Activated CD4-positive, alpha-beta T cell treated with anti-CD3 and anti-CD28 coated beads, Interleukin-2, amount 50 U/mL, for 16 hours (primary cell): ENCODE measurements at regions not wholly inside any gene's neighbourhood (a gene's known extent, or its start where the extent isn't known, plus 50 kb on each side); places are given as distances from the start of the nearest gene placed in this dataset.
"Not testable (repeated sequence)": the region's sequence is repeated elsewhere in the genome, so short reads cannot be mapped to it uniquely, and the experiment has no call there.

Source experiments
- DNase-seq: peaks from one replicate; pipeline ENCODE4 v3.0.0-alpha.2; 2020

DNA sequence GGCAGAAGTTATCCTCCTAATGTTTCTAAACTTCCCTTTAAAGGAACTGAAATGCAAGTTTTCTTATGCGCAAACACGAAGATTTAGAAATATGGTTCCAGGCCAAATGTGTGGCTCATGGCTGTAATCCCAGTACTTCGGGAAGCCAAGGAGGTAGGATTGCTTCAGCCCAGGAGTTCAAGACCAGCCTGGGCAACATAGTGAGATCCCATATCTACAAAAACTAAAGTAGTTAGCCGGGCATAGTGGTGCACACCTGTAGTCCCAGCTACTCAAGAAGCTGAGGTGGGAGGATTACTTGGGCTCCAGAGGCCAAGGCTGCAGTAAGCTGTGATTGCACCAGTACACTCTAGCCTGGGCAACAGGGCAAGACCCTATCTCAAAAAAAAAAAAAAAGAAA lies 95.8 kb upstream of the SCAF8 start:
- DNase-seq: no peak

DNA sequence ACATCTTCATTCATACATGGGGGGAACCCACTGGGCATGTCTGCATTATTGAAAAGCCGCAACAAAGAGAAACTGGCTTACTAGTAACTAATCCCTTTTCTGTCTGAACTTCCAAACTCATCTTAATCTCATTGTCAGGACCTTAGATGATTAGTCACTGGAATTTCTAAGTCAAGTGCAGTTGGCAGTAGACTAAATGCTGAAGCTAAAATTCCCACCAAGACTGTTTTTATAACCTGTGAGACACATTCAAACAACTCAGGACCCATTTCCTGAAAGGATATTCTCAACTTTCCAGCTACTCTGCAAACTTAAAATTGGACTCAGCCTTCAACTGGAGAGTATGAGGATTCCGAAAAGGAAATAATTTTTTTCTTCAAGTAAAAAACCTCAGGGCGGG lies 94.8 kb upstream of the SCAF8 start:
- DNase-seq: no peak

DNA sequence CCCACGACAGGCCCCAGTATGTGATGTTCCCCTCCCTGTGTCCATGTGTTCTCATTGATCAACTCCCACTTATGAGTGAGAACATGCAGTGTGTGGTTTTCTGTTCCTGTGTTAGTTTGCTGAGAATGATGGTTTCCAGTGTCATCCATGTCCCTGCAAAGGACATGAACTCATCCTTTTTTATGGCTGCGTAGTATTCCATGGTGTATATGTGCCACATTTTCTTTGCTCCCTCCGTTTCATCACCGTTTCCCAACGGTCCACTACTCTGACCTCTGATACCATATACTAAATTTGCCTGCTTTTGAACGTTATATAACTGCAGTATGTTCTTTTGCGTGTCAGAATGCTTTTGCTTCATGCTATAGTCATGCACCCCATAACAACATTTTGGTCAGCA lies 94.0 kb upstream of the SCAF8 start:
- not testable (repeated sequence) for DNase-seq

DNA sequence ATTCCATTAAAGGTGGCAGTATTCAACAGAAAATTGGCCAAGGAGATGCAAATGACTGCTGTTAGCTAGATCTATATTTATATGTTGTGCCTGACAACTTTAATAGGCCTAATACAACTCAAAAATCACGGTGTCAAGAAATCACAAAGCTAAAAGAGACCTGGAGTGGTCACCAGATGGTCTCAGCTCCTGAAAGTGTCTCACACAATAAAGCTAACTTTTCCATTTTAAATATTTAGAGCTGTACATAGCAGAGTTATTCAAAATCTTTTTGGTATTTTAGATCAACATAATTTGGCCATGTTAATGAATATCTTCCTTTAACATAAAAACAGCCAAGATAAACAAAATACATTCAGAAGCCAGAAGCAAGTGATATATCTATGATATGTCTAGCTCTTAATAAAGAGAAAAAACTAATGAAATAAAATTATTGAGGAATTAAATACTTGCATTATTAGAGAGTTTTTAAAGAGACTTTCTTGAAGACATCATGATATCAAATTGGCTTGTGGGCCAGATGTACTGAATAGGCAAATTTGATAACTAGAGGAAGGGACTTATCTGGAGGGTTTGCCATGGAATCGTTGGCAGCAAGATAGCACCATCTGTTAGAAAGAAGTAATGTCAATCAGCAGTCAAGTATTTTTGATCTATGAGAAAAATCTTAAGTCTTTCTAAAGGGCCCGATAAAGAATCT lies 84.9 kb upstream of the SCAF8 start:
- DNase-seq: no peak

DNA sequence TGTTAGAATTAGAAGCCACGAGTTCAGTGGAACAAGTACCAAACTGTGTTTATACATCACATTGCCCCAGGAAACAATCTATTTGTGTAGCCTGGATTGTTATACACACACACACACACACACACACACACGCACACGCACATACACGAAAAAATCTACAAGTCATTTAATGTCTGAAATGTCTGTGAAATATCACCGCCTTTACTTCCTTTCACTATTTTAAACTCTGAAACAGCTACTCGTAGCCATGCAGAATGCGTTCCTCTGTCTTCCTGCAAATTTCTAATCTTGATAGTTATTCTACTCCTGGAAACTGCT lies 84.4 kb upstream of the SCAF8 start:
- DNase-seq: no peak

DNA sequence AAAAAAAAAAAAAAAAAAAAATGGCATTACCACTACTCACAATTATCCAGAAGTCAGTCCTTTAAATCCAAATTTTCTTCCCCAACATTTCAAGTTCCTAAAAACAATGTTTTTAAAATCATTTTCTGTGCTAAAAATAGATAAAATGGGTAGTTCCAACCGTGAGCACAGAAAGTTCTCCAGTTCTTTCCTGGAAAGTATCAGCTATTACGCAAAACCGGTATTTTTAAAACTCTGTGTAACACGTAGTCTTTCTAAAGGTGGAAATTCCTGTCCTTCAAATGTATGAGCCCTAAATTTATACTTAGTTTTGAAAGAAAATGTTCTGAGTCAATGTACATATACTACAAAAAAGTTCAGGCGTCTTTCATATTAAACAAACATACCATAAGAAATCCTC lies 83.5 kb upstream of the SCAF8 start:
- no peak for DNase-seq

DNA sequence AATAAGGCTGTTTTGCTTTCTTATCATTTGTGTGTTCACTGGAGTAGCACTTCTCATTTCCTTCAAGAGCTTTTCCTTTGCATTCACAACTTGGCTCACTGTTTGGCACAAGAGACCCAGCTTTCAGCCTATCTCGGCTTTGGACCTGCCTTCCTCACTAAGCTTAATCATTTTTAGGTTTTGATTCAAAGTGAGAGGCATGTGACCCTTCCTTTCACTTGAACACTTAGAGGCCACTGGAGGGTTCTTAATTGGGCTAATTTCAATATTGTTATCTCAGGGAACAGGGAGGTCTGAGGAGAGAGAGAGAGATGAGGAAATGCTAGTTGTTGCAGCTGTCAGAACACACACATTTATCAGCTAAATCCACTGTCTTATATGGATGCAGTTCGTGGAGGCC lies 82.9 kb upstream of the SCAF8 start:
- DNase-seq: no peak

DNA sequence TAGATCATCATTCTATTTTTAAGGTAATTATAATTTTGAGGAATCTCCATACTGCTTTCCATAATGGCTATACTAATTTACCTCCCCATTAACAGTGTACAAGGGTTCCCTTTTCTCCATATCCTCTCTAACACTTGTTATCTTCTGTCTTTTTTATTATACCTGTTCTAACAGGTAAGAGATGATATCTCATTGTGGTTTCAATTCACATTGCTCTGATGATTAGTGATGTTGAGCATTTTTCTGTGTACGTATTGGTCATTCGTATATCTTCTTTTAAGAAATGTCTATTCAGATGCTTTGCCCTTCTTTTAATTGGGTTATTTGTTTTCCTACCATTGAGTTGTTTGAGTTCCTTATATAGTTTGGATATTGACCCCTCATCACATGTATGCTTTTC lies 81.6 kb upstream of the SCAF8 start:
- no peak for DNase-seq

DNA sequence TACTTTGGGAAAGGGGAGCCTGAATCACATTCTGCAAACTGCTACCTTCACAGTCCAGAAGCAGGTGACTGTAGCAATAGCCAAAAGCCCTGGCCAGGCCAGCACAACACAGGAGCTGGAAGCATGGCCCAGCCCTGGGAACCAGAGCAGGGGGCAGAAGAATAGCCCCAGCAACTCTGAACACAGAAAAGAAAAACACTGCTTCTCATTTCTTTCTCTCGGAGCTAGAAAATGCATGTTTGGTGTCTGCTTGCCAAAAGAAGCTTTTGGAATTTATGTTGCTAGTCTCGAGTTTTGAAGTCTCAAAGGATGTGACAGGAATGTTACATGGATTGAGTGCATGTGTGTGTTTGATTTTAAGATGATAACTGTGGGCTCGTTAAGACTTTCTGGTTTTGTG lies 79.8 kb upstream of the SCAF8 start:
- DNase-seq: no peak

DNA sequence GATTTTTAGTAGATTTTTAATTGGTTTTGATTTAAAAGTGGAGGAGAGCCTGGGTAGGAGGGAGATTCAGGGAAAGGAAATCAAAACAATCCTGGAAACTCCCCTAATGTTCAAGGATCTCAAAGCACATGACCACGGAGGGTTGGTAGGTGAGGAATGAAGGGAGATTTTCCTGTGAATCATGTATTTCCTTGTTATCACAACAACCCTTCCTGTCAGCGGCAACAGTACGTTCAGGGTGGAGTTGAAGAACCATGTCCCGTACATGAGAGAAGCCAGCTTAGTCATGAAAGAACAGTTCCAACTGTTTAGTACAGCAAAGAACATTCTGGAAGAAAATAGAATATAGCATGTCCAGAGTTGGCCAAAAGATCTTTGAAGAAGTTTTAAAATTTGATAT lies 79.4 kb upstream of the SCAF8 start:
- no peak for DNase-seq

DNA sequence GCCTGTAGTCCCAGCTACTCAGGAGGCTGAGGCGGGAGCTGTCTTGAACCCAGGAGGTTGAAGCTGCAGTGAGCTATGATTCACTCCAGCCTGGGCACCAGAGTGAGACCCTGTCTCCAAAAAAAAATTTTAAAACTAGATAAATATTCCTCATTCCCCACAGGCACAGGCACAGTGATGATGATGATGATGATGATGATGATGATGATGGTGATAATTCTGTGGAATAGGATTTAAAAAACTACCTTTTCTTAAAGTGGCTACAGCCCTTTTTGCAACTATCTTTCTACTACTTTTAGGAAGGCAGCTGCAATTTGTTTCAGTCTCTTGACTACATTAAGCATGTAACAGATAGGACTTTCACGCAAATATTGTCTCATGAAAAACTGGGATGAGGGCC lies 76.6 kb upstream of the SCAF8 start:
- no peak for DNase-seq

DNA sequence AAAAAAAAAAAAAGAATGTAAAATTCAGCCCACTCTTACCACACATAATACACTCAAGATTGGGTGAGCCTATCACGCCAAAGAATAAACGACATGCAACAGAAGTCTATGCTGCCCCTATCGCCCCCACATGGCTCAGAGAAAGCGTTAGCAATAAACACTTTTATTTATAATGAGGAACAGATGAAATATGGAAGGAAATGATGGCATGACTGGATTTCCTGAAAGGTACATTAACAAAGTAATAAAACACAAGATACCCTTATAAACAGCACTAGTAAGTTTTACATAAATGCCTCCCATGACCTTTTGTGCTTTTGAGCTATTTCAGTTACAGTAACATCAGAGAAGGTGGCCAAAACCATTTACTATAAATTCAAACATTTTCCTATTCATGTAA lies 71.4 kb upstream of the SCAF8 start:
- no peak for DNase-seq

DNA sequence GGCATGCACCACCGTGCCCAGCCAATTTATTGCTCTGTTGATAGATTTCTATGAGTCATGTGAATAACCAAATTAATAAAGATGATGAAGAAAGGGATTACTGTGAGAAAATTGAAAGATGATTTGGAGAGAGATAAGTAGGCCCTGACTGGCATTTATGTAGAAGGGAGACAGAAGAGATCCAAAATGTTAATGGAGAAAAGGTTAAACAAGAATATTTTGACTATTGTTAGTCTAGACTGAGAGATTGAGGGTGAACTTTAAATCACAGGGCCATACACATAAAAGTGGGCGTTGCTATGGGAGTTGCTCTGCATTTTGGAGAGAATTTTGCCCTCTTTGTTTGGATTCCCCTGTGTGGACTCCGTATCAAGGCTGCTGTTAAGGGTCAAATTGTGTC lies 68.9 kb upstream of the SCAF8 start:
- DNase-seq: no peak

DNA sequence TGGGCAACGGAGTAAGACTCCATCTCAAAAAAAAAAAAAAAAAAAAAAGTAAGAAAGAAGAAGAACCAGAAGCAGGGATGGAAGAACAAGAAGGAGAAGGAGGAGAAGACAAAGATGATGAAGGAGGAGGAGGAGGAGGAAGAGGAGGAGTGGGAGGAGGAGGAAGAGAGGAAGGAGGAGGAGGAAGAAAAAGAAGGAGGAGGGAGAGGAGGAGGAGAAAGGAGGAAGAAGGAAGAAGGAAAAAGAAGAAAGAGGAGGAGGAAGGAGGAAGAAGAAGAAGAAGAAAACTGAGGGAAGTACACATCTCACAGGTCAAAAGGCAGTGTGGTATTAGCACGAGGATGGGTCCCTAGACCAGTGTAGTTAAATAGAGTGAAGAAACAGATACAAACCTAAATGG lies 65.1 kb upstream of the SCAF8 start:
- no peak for DNase-seq

DNA sequence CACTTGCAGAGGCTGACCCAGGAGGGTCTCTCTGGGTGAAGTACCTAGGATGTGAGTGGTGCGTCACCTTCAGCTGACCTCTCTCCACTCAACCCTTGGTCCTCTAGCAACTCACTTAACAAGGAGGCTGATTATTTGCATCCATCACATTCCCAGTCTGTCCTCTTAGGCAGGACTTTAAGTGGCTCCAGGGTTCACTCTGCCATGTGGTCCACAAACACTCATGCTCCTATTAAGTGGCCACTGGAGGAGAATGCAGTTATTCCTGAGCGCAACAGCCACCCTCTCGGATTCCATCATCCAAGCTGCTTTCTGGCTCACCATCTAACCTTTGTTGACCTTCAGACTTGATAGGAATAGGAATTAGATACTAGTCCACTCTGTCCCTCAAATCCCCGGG lies 61.1 kb upstream of the SCAF8 start:
- DNase-seq: no peak

DNA sequence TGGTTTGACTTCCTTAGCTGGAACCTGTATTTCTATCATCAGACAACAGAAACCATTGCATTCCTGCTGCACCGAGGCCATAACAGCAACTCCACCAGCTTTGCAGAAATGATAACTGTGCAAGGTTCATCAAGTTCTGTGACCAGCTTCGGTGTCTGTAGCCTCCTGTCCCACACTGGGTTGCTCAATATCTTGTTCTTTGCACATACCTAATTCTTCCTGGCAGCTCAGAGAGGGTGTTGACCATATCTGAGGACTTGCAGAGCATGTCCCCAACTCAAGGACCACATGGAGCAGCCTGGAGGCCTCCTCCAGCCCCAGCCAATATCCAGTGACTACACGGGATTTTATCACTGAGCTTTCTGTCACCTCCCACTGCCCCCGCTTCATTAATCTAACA lies 59.3 kb upstream of the SCAF8 start:
- DNase-seq: no peak

DNA sequence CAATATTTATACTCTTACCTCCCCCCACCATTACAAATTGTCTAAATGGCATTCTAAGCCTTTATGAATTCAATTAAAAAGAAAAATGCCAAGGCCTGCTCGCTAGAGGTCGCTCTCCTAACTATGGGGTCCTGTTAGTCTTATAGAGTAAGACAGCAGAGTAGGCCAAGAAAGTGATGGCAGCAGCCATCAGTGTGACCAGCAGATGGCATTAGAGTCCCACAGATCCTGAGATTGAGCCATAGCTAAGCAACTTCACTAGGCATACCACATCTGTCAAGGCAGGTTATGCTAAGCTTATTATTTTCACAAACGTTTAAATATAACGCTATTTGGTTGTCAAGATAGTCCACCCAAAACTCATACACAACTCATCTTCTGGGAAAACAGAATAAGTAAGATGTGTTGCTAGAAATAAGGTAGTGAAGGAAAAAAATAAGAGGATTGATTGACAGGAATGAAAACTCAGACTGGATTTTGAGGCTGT lies 57.6 kb upstream of the SCAF8 start:
- DNase-seq: peak; percentile 93

DNA sequence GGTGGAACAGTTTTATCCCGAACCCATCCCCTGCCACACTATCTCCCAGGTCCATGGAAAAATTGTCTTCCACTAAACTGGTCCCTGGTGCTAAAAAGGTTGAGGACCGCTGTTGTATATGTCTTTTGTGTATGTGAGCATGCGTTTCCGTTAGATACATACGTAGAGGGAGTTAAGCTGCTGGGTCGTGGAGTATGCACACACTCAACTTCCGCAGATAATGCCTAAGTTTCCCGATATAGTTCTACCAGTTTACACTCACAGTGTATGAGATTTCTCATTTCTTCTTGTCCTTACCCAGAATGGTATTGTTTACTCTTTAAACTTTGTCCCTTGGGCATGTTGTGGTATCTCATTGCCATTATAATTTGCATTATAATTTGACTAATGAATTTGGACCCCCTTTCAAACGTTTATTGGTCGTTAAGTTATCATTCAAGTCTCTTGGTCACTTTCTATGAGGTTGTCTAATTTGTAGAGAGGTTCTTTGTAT lies 50.5 kb upstream of the SCAF8 start:
- DNase-seq: no peak
